Cardiac muscle cell (in vitro differentiated cells and primary cell): ENCODE measurements at regions not wholly inside any gene's neighbourhood (a gene's known extent, or its start where the extent isn't known, plus 50 kb on each side); places are given as distances from the start of the nearest gene placed in this dataset.

ENCODE experiments used
- DNase-seq, 2 donors: peaks; one replicate each; pipeline versions ENCODE4 v3.0.0 to v3.0.0-alpha.2; 2010 to 2017; ENCODE audit warnings: low read depth in 1 of 2, low spot score in 1 of 2
- H3K27ac ChIP-seq: fragments of 200-600 bp; sonication (generic); 2 replicates; pipeline ENCODE4 v1.5.1; 2016
- H3K27me3 ChIP-seq: fragments of 200-600 bp; sonication (generic); 2 replicates; pipeline ENCODE4 v1.6.0; 2016; ENCODE audit warnings: control low read depth
- H3K36me3 ChIP-seq: fragments of 200-600 bp; sonication (generic); 2 replicates; pipeline ENCODE4 v1.5.1; 2016; ENCODE audit warnings: control low read depth
- H3K4me1 ChIP-seq: fragments of 200-600 bp; sonication (generic); 2 replicates; pipeline ENCODE4 v1.8.1; 2017; ENCODE audit warnings: low read depth, mild to moderate bottlenecking, mixed run types
- H3K4me3 ChIP-seq: fragments of 200-600 bp; sonication (generic); 2 replicates; pipeline ENCODE4 v1.5.1; 2016; ENCODE audit warnings: mild to moderate bottlenecking
- H3K9me3 ChIP-seq: fragments of 200-600 bp; sonication (generic); 2 replicates; pipeline ENCODE4 v1.5.1; 2017; ENCODE audit warnings: low read depth, mild to moderate bottlenecking, control low read depth
- TF ChIP-seq, protein P1 (sequence below): IDR thresholded peaks from 2 replicates; pipeline ENCODE4 v1.5.1; 2012; ENCODE audit warnings: low read depth, mild to moderate bottlenecking, low read length

DNA sequence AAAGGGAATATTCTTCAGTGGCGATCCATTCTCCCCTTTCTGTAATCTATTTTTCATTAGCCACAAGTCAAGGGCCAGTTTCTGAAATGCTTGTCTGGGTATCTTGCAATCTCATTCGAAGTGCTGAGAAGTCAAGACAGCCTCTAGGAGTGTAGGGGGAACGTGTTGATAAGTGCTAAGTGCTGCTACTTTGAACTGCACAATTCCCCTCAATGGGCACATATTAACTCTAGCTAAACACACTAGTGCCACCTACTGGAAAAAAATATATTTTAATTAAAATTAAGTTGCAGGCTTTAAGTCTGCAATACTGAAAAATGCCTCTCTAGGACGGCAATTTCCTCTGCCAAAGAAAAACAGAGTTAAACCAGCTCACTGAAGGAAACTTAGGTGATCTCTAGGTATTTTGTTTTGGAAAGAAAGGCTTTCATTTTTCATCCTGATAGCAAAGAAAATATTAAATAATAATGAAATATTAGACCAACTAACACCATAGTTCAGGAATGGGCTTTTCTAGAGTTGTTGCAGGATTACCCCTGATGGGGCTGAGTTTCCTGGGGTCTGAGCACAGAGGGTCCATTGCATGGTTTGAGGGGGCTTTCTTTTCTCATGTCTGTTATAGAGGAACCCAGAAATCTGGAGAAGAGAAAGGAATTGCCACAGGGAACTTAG lies 181.9 kb upstream of the KBTBD8 start:
- Histone ChIP-seq H3K27me3 (peaks cover 37% of the 10 kb centered on the region), H3K27ac (no peak overlapping the region), H3K4me3 (no peak overlapping the region), H3K4me1 (peaks cover 9% of the 10 kb centered on the region), H3K9me3 (no peaks in the 10 kb centered on the region), H3K36me3 (no peaks in the 10 kb centered on the region)
- TF ChIP-seq, protein P1, sequence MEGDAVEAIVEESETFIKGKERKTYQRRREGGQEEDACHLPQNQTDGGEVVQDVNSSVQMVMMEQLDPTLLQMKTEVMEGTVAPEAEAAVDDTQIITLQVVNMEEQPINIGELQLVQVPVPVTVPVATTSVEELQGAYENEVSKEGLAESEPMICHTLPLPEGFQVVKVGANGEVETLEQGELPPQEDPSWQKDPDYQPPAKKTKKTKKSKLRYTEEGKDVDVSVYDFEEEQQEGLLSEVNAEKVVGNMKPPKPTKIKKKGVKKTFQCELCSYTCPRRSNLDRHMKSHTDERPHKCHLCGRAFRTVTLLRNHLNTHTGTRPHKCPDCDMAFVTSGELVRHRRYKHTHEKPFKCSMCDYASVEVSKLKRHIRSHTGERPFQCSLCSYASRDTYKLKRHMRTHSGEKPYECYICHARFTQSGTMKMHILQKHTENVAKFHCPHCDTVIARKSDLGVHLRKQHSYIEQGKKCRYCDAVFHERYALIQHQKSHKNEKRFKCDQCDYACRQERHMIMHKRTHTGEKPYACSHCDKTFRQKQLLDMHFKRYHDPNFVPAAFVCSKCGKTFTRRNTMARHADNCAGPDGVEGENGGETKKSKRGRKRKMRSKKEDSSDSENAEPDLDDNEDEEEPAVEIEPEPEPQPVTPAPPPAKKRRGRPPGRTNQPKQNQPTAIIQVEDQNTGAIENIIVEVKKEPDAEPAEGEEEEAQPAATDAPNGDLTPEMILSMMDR: peak; percentile 33
- peak; percentile 79 to 93 for DNase-seq

GRCh38 chr3:66817951-66818557 lies 180.1 kb upstream of the KBTBD8 start:
- Histone ChIP-seq H3K27ac (no peak overlapping the region), H3K4me3 (no peak overlapping the region), H3K9me3 (no peaks in the 10 kb centered on the region), H3K36me3 (no peaks in the 10 kb centered on the region), H3K27me3 (peaks cover 37% of the 10 kb centered on the region), H3K4me1 (peaks cover 9% of the 10 kb centered on the region)
- TF ChIP-seq, protein P1: no peak
- no peak for DNase-seq

GRCh38 chr3:66819993-66820501 lies 178.1 kb upstream of the KBTBD8 start:
- H3K4me1 ChIP-seq: peaks cover 9% of the 10 kb centered on the region
- TF ChIP-seq, protein P1: no peak
- DNase-seq: no peak
- H3K9me3 ChIP-seq: no peaks in the 10 kb centered on the region
- H3K27ac ChIP-seq: no peak overlapping the region
- H3K27me3 ChIP-seq: peaks cover 37% of the 10 kb centered on the region
- no peaks in the 10 kb centered on the region for H3K36me3 ChIP-seq
- no peak overlapping the region for H3K4me3 ChIP-seq

- H3K4me3 ChIP-seq: no peak overlapping the region
- no peak overlapping the region for H3K27ac ChIP-seq
- H3K36me3 ChIP-seq: no peaks in the 10 kb centered on the region
- H3K9me3 ChIP-seq: no peaks in the 10 kb centered on the region
- peaks cover 3% of the 10 kb centered on the region for H3K4me1 ChIP-seq
- TF ChIP-seq, protein P1: peak; percentile 80
- DNase-seq: peak; percentile 70 to 78
- peaks cover 30% of the 10 kb centered on the region for H3K27me3 ChIP-seq
These were observed 175.7 kb upstream of the KBTBD8 start for GRCh38 chr3:66822186-66823008.

DNA sequence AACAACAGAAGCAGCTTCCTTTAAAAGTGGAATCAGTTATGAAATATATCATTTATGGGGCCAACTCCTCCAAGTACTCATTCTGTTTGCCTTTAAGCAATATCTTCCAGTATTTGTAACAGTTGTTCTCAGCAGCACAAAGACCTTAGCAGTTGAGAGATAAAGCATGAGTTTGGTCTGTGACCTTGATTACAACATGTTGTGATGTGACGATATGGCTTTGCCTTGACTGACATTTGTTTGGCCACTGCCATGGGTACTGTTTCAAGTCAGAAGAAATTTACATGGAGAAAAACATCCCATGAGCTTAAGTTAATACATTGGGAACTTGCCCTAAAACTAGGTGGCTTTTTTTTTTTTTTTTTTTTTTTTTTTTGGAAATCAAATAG lies 175.1 kb upstream of the KBTBD8 start:
- Histone ChIP-seq H3K4me1 (peaks cover 1% of the 10 kb centered on the region), H3K36me3 (no peaks in the 10 kb centered on the region), H3K4me3 (no peak overlapping the region), H3K27me3 (peaks cover 24% of the 10 kb centered on the region), H3K9me3 (no peaks in the 10 kb centered on the region), H3K27ac (no peak overlapping the region)
- DNase-seq: peak in 1 of 2 donors; percentile 33
- TF ChIP-seq, protein P1: no peak
